ENCODE measurements at regions not wholly inside any gene's neighbourhood (a gene's known extent, or its start where the extent isn't known, plus 50 kb on each side); places are given as distances from the start of the nearest gene placed in this dataset.

GRCh38 chr6:105880030-105880492 is 206.1 kb upstream of the PRDM1 start:
- Histone ChIP-seq H3K9me3 (ENCODE audit: insufficient read depth, low read depth) (no peaks in the 10 kb centered on the region), H3K4me2 (no peak overlapping the region), H3K4me1 (replicated peaks; ENCODE audit: insufficient read depth) (no peaks in the 10 kb centered on the region), H3K27me3 (ENCODE audit: insufficient read depth, low read depth) (no peaks in the 10 kb centered on the region), H3K36me3 (ENCODE audit: low read depth) (no peaks in the 10 kb centered on the region), H3K27ac (no peak overlapping the region), H2AFZ (no peak overlapping the region), H3K79me2 (ENCODE audit: low read depth) (no peaks in the 10 kb centered on the region), H4K20me1 (ENCODE audit: insufficient read depth) (no peaks in the 10 kb centered on the region), H3K4me3 (no peak overlapping the region), H3K9me2 (ENCODE audit: insufficient read depth) (no peaks in the 10 kb centered on the region; the same call in 1 of the 2 replicates), H3F3A (ENCODE audit: insufficient read depth, low read depth) (no peaks in the 10 kb centered on the region)
- DNase-seq: no peak
- no TSS peak for BruUV-seq (replicated peaks)
- ChIA-PET POLR2A (ENCODE audit: unreplicated experiment) (no interaction called here), CTCF (no interaction called here)
- TF ChIP-seq CTCF (conservative IDR thresholded peaks at IDR 0.05): no peak
- no peak for TF ChIP-seq EZH2 (IDR thresholded peaks at IDR 0.05; ENCODE audit: low read depth)
- intact Hi-C loops (cut with micrococcal nuclease; ENCODE audit: unreplicated experiment): no loop called here

- H3F3A ChIP-seq (ENCODE audit: insufficient read depth, low read depth): no peaks in the 10 kb centered on the region
- intact Hi-C loops (cut with micrococcal nuclease; ENCODE audit: unreplicated experiment): no loop called here
- H2AFZ ChIP-seq: no peak overlapping the region
- BruUV-seq (replicated peaks): no TSS peak
- no peak overlapping the region for H3K4me3 ChIP-seq
- no peaks in the 10 kb centered on the region; the same call in 1 of the 2 replicates for H3K9me2 ChIP-seq (ENCODE audit: insufficient read depth)
- no peaks in the 10 kb centered on the region for H3K9me3 ChIP-seq (ENCODE audit: insufficient read depth, low read depth)
- no peak overlapping the region for H3K4me2 ChIP-seq
- no peak for DNase-seq
- H3K27ac ChIP-seq: no peak overlapping the region
- CTCF ChIA-PET: no interaction called here
- no peaks in the 10 kb centered on the region for H3K4me1 ChIP-seq (replicated peaks; ENCODE audit: insufficient read depth)
- no peaks in the 10 kb centered on the region for H3K27me3 ChIP-seq (ENCODE audit: insufficient read depth, low read depth)
- H3K79me2 ChIP-seq (ENCODE audit: low read depth): no peaks in the 10 kb centered on the region
- TF ChIP-seq CTCF (conservative IDR thresholded peaks at IDR 0.05) (no peak), EZH2 (IDR thresholded peaks at IDR 0.05; ENCODE audit: low read depth) (no peak)
- POLR2A ChIA-PET (ENCODE audit: unreplicated experiment): no interaction called here
- H4K20me1 ChIP-seq (ENCODE audit: insufficient read depth): no peaks in the 10 kb centered on the region
- no peaks in the 10 kb centered on the region for H3K36me3 ChIP-seq (ENCODE audit: low read depth)
These were observed 207.0 kb upstream of the PRDM1 start for GRCh38 chr6:105879146-105879545.

GRCh38 chr6:105875974-105876640 is 210.0 kb upstream of the PRDM1 start:
- Histone ChIP-seq H3F3A (ENCODE audit: insufficient read depth, low read depth) (peaks cover 8% of the 10 kb centered on the region; the same call in 1 of the 2 replicates), H3K4me3 (no peak overlapping the region), H3K27ac (no peak overlapping the region), H3K79me2 (ENCODE audit: low read depth) (no peaks in the 10 kb centered on the region), H3K4me2 (no peak overlapping the region), H2AFZ (no peak overlapping the region), H3K4me1 (replicated peaks; ENCODE audit: insufficient read depth) (peaks cover 14% of the 10 kb centered on the region), H3K36me3 (ENCODE audit: low read depth) (no peaks in the 10 kb centered on the region), H4K20me1 (ENCODE audit: insufficient read depth) (no peaks in the 10 kb centered on the region), H3K27me3 (ENCODE audit: insufficient read depth, low read depth) (no peaks in the 10 kb centered on the region), H3K9me3 (ENCODE audit: insufficient read depth, low read depth) (no peaks in the 10 kb centered on the region), H3K9me2 (ENCODE audit: insufficient read depth) (no peaks in the 10 kb centered on the region)
- ChIA-PET POLR2A (ENCODE audit: unreplicated experiment) (no interaction called here), CTCF (no interaction called here)
- no peak for DNase-seq
- TF ChIP-seq CTCF (conservative IDR thresholded peaks at IDR 0.05): no peak
- no peak for TF ChIP-seq EZH2 (IDR thresholded peaks at IDR 0.05; ENCODE audit: low read depth)
- no TSS peak for BruUV-seq (replicated peaks)
- intact Hi-C loops (cut with micrococcal nuclease; ENCODE audit: unreplicated experiment): no loop called here

Measured in PC-9 (cell line).